ENCODE measurements at regions not wholly inside any gene's neighbourhood (a gene's known extent, or its start where the extent isn't known, plus 50 kb on each side); places are given as distances from the start of the nearest gene placed in this dataset.
A peak's percentile ranks its signal among the peaks of the same experiment; 100 is the strongest.

GRCh38 chr13:109644069-109644750 is 142.2 kb downstream of the IRS2 start:
- no peak overlapping the region for H3K27ac ChIP-seq
- ChIA-PET POLR2A (ENCODE audit: low non-redundant PET) (no interaction called here), CTCF (interaction anchor here (0.7 kb wide), 1 partner anchor 9 kb away, joined by 3 read pairs; no protein-coding TSS in a partner anchor)
- TF ChIP-seq, protein P1, sequence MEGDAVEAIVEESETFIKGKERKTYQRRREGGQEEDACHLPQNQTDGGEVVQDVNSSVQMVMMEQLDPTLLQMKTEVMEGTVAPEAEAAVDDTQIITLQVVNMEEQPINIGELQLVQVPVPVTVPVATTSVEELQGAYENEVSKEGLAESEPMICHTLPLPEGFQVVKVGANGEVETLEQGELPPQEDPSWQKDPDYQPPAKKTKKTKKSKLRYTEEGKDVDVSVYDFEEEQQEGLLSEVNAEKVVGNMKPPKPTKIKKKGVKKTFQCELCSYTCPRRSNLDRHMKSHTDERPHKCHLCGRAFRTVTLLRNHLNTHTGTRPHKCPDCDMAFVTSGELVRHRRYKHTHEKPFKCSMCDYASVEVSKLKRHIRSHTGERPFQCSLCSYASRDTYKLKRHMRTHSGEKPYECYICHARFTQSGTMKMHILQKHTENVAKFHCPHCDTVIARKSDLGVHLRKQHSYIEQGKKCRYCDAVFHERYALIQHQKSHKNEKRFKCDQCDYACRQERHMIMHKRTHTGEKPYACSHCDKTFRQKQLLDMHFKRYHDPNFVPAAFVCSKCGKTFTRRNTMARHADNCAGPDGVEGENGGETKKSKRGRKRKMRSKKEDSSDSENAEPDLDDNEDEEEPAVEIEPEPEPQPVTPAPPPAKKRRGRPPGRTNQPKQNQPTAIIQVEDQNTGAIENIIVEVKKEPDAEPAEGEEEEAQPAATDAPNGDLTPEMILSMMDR (conservative IDR thresholded peaks at IDR 0.05; ENCODE audit: low read depth): no peak
- no peak for DNase-seq (ENCODE audit: low spot score)

GRCh38 chr13:109642358-109642757 is 144.0 kb downstream of the IRS2 start:
- no peak overlapping the region for H3K27ac ChIP-seq
- ChIA-PET POLR2A (ENCODE audit: low non-redundant PET) (no interaction called here), CTCF (no interaction called here)
- TF ChIP-seq, protein P1 (conservative IDR thresholded peaks at IDR 0.05; ENCODE audit: low read depth): no peak
- no peak for DNase-seq (ENCODE audit: low spot score)

GRCh38 chr13:109636736-109637135 is 149.6 kb downstream of the IRS2 start:
- ChIA-PET POLR2A (ENCODE audit: low non-redundant PET) (no interaction called here), CTCF (no interaction called here)
- DNase-seq (ENCODE audit: low spot score): no peak
- no peak overlapping the region for H3K27ac ChIP-seq
- TF ChIP-seq, protein P1 (conservative IDR thresholded peaks at IDR 0.05; ENCODE audit: low read depth): no peak

DNA sequence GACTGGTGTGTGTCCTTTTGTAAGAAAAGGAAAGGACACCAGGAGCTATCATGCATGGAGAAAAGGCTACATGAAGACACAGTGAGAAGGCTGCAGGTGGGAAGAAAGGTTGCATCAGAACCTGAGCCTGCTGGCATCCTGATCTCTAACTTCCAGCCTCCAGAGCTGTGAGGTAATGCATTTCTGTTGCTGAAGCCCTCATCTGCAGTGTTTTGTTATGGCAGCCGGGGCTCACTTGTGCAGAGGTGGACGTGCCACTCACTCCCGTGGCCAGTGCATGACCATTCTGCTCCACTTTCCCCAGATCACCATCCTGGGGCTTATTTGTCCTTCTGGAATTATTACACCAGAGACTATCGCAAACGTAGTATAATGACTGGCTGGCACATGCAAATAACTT is 155.3 kb downstream of the IRS2 start:
- no peak for DNase-seq (ENCODE audit: low spot score)
- POLR2A ChIA-PET (ENCODE audit: low non-redundant PET): no interaction called here
- TF ChIP-seq, protein P1 (conservative IDR thresholded peaks at IDR 0.05; ENCODE audit: low read depth): no peak
- H3K27ac ChIP-seq: no peak overlapping the region
- CTCF ChIA-PET: no interaction called here

DNA sequence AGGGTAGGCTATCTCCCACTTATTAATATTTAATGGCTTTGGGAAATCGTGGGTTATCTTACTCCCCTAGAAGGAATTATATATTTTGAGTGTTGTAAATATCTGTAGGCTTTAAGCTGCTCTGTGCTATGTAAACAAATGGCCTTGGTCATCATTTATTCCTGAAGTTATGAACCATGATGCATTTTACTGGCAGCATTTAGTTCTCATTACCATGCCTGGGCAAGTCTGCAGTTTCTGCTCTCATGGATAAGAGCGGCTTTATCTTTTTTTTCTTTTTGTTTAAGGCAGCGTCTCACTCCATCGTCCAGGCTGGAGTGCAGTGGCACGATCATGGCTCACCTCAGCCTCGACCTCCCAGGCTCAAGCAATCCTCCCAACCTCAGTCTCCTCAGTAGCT is 156.1 kb downstream of the IRS2 start:
- no peak for DNase-seq (ENCODE audit: low spot score)
- TF ChIP-seq, protein P1 (conservative IDR thresholded peaks at IDR 0.05; ENCODE audit: low read depth): no peak
- CTCF ChIA-PET: no interaction called here
- POLR2A ChIA-PET (ENCODE audit: low non-redundant PET): interaction anchor here (0.6 kb wide), 1 partner anchor 138 kb away, joined by 9 read pairs; no protein-coding TSS in a partner anchor
- 0 out of 2 replicates have a peak overlapping the region, but pooled peaks have one; percentile 21 for H3K27ac ChIP-seq

DNA sequence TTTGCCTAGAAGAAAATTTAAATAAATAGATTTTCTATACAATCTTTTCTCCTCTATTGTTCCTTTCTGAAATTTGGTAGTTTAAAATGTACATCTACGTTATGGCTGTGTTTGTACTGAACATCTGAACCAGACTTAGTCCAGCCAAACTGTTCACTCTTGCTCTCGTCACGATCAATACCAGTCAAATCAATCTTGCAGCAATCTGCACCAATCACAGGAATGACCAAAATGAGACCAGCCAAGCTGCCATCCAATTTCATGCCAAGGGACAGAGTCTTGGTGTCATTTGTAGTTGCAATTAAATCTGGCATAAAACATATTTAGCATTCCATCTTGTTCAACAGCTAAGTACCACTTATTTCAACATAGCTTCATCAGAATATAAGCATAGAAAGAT is 156.6 kb downstream of the IRS2 start:
- TF ChIP-seq, protein P1 (conservative IDR thresholded peaks at IDR 0.05; ENCODE audit: low read depth): no peak

More for the DNA sequence above, 156.6 kb downstream of the IRS2 start:
- no peak for DNase-seq (ENCODE audit: low spot score)
- CTCF ChIA-PET: interaction anchor here (1.0 kb wide), 1 partner anchor 19 kb away, joined by 3 read pairs; no protein-coding TSS in a partner anchor
- POLR2A ChIA-PET (ENCODE audit: low non-redundant PET): no interaction called here
- no peak overlapping the region for H3K27ac ChIP-seq
